SU-DHL-6 (cell line): ENCODE measurements at regions not wholly inside any gene's neighbourhood (a gene's known extent, or its start where the extent isn't known, plus 50 kb on each side); places are given as distances from the start of the nearest gene placed in this dataset.
"Not testable (repeated sequence)": the region's sequence is repeated elsewhere in the genome, so short reads cannot be mapped to it uniquely, and the experiment has no call there.

Source experiments
- EZH2phosphoT487 ChIP-seq: fragments of 200-600 bp; sonication (generic), shearing (Covaris generic); conservative IDR thresholded peaks from 2 replicates; pipeline ENCODE4 v1.6.1; 2018; ENCODE audit warnings: mild to moderate bottlenecking, antibody characterized with exemption, low read length, moderate library complexity, mixed read lengths
- TF ChIP-seq, protein P1 (sequence below): fragments of 200-600 bp; sonication (generic); IDR thresholded peaks from one replicate; pipeline ENCODE4 v1.5.1; 2017; ENCODE audit warnings: antibody characterized with exemption, mild to moderate bottlenecking, low read length, moderate library complexity; ENCODE audit not compliant: insufficient read depth, poor library complexity, severe bottlenecking

DNA sequence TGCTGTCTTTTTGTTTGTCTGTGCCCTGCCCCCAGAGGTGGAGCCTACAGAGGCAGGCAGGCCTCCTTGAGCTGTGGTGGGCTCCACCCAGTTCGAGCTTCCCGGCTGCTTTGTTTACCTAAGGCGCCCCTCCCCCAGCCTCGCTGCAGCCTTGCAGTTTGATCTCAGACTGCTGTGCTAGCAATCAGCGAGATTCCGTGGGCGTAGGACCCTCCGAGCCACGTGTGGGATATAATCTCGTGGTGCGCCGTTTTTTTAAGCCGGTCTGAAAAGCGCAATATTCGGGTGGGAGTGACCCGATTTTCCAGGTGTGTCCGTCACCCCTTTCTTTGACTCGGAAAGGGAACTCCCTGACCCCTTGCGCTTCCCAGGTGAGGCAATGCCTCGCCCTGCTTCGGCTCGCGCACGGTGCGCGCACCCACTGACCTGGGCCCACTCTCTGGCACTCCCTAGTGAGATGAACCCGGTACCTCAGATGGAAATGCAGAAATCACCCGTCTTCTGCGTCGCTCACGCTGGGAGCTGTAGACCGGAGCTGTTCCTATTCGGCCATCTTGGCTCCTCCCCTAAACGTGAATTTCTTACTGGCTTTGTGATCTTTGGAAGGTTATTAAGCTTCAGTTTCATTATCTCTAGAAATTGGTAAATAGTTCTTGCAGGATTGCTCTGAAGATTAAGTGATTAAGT lies 196.2 kb upstream of the ADO start:
- TF ChIP-seq, protein P1, sequence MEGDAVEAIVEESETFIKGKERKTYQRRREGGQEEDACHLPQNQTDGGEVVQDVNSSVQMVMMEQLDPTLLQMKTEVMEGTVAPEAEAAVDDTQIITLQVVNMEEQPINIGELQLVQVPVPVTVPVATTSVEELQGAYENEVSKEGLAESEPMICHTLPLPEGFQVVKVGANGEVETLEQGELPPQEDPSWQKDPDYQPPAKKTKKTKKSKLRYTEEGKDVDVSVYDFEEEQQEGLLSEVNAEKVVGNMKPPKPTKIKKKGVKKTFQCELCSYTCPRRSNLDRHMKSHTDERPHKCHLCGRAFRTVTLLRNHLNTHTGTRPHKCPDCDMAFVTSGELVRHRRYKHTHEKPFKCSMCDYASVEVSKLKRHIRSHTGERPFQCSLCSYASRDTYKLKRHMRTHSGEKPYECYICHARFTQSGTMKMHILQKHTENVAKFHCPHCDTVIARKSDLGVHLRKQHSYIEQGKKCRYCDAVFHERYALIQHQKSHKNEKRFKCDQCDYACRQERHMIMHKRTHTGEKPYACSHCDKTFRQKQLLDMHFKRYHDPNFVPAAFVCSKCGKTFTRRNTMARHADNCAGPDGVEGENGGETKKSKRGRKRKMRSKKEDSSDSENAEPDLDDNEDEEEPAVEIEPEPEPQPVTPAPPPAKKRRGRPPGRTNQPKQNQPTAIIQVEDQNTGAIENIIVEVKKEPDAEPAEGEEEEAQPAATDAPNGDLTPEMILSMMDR: not testable (repeated sequence)
- not testable (repeated sequence) for TF ChIP-seq EZH2phosphoT487
